Peyer's patch (tissue), 4 donors: ENCODE measurements at regions not wholly inside any gene's neighbourhood (a gene's known extent, or its start where the extent isn't known, plus 50 kb on each side); places are given as distances from the start of the nearest gene placed in this dataset.

Experiments
- CTCF ChIP-seq, 6 experiments: fragments of 450-650 bp in 4 of 6; fragments of 200-600 bp in 2 of 6; sonication (generic) in 1 of 6; IDR thresholded peaks; one replicate each; pipeline ENCODE4 v1.5.1; 2017 to 2019; ENCODE audit warnings: antibody characterized with exemption in 6 of 6, mild to moderate bottlenecking in 3 of 6, moderate library complexity in 1 of 6
- POLR2A ChIP-seq, 2 donors: fragments of 450-650 bp; IDR thresholded peaks; one replicate each; pipeline ENCODE4 v1.5.1; 2017; ENCODE audit warnings: antibody characterized with exemption in 2 of 2, mild to moderate bottlenecking in 2 of 2, moderate library complexity in 2 of 2

- TF ChIP-seq CTCF (IDR thresholded peaks at IDR 0.05) (no peak), POLR2A (IDR thresholded peaks at IDR 0.05) (no peak)
Measured at GRCh38 chr1:60797351-60797750, 285.0 kb upstream of the NFIA start.
